ENCODE measurements at regions not wholly inside any gene's neighbourhood (a gene's known extent, or its start where the extent isn't known, plus 50 kb on each side); places are given as distances from the start of the nearest gene placed in this dataset.
A peak's percentile ranks its signal among the peaks of the same experiment; 100 is the strongest.

- Histone ChIP-seq H3K4me3 (ENCODE audit: low read depth in 1 of 3, low read length in 3 of 3) (no peak overlapping the region), H3K9me3 (ENCODE audit: control insufficient read depth in 2 of 2, insufficient read depth in 1 of 2, low read depth in 1 of 2, low read length in 1 of 2) (no peaks in the 10 kb centered on the region), H3K27me3 (ENCODE audit: control insufficient read depth in 3 of 3, insufficient read depth in 3 of 3, low read length in 3 of 3) (no peaks in the 10 kb centered on the region), H3K36me3 (ENCODE audit: control insufficient read depth in 3 of 3, insufficient read depth in 2 of 3, low read depth in 1 of 3, low read length in 3 of 3) (no peaks in the 10 kb centered on the region), H3K27ac (ENCODE audit: low read depth in 1 of 3, low read length in 2 of 3) (no peak overlapping the region), H3K4me1 (ENCODE audit: control insufficient read depth in 3 of 3, insufficient read depth in 2 of 3, low read depth in 1 of 3, low read length in 2 of 3) (no peaks in the 10 kb centered on the region)
- FAIRE-seq (no peak), DNase-seq (no peak)
- WGBS, 3 donors = 76 to 80% (median 78%) methylated on average over 5 of the region's 5 CpGs
Observed at GRCh38 chr6:6906570-6907213, 201.1 kb upstream of the RREB1 start.

- H3K36me3 ChIP-seq (ENCODE audit: control insufficient read depth in 3 of 3, insufficient read depth in 2 of 3, low read depth in 1 of 3, low read length in 3 of 3) = no peaks in the 10 kb centered on the region
- no peak overlapping the region for H3K27ac ChIP-seq (ENCODE audit: low read depth in 1 of 3, low read length in 2 of 3)
- no peaks in the 10 kb centered on the region for H3K9me3 ChIP-seq (ENCODE audit: control insufficient read depth in 2 of 2, insufficient read depth in 1 of 2, low read depth in 1 of 2, low read length in 1 of 2)
- FAIRE-seq (no peak), DNase-seq (no peak)
- no peaks in the 10 kb centered on the region for H3K4me1 ChIP-seq (ENCODE audit: control insufficient read depth in 3 of 3, insufficient read depth in 2 of 3, low read depth in 1 of 3, low read length in 2 of 3)
- no peak overlapping the region for H3K4me3 ChIP-seq (ENCODE audit: low read depth in 1 of 3, low read length in 3 of 3)
- 73 to 83% (median 79%) methylated on average over 4 of the region's 4 CpGs for WGBS, 3 donors
- H3K27me3 ChIP-seq (ENCODE audit: control insufficient read depth in 3 of 3, insufficient read depth in 3 of 3, low read length in 3 of 3) = no peaks in the 10 kb centered on the region
Observed at GRCh38 chr6:6907286-6907685, 200.5 kb upstream of the RREB1 start.

GRCh38 chr6:6908121-6908520 is 199.6 kb upstream of the RREB1 start:
- DNase-seq (no peak), FAIRE-seq (no peak)
- no peaks in the 10 kb centered on the region for H3K27me3 ChIP-seq (ENCODE audit: control insufficient read depth in 3 of 3, insufficient read depth in 3 of 3, low read length in 3 of 3)
- H3K27ac ChIP-seq (ENCODE audit: low read depth in 1 of 3, low read length in 2 of 3) = no peak overlapping the region
- WGBS, 3 donors = 84 to 87% (median 87%) methylated on average over 1 of the region's 1 CpG
- H3K36me3 ChIP-seq (ENCODE audit: control insufficient read depth in 3 of 3, insufficient read depth in 2 of 3, low read depth in 1 of 3, low read length in 3 of 3) = no peaks in the 10 kb centered on the region
- no peaks in the 10 kb centered on the region for H3K9me3 ChIP-seq (ENCODE audit: control insufficient read depth in 2 of 2, insufficient read depth in 1 of 2, low read depth in 1 of 2, low read length in 1 of 2)
- no peaks in the 10 kb centered on the region for H3K4me1 ChIP-seq (ENCODE audit: control insufficient read depth in 3 of 3, insufficient read depth in 2 of 3, low read depth in 1 of 3, low read length in 2 of 3)
- no peak overlapping the region for H3K4me3 ChIP-seq (ENCODE audit: low read depth in 1 of 3, low read length in 3 of 3)

GRCh38 chr6:6909111-6909510 is 198.7 kb upstream of the RREB1 start:
- H3K9me3 ChIP-seq (ENCODE audit: control insufficient read depth in 2 of 2, insufficient read depth in 1 of 2, low read depth in 1 of 2, low read length in 1 of 2) = no peaks in the 10 kb centered on the region
- WGBS, 3 donors = 70 to 81% (median 78%) methylated on average over 9 of the region's 9 CpGs
- H3K4me1 ChIP-seq (ENCODE audit: control insufficient read depth in 3 of 3, insufficient read depth in 2 of 3, low read depth in 1 of 3, low read length in 2 of 3) = no peaks in the 10 kb centered on the region
- no peak overlapping the region for H3K4me3 ChIP-seq (ENCODE audit: low read depth in 1 of 3, low read length in 3 of 3)
- FAIRE-seq = no peak
- H3K27ac ChIP-seq (ENCODE audit: low read depth in 1 of 3, low read length in 2 of 3) = no peak overlapping the region
- H3K27me3 ChIP-seq (ENCODE audit: control insufficient read depth in 3 of 3, insufficient read depth in 3 of 3, low read length in 3 of 3) = no peaks in the 10 kb centered on the region
- DNase-seq = no peak
- H3K36me3 ChIP-seq (ENCODE audit: control insufficient read depth in 3 of 3, insufficient read depth in 2 of 3, low read depth in 1 of 3, low read length in 3 of 3) = no peaks in the 10 kb centered on the region

DNA sequence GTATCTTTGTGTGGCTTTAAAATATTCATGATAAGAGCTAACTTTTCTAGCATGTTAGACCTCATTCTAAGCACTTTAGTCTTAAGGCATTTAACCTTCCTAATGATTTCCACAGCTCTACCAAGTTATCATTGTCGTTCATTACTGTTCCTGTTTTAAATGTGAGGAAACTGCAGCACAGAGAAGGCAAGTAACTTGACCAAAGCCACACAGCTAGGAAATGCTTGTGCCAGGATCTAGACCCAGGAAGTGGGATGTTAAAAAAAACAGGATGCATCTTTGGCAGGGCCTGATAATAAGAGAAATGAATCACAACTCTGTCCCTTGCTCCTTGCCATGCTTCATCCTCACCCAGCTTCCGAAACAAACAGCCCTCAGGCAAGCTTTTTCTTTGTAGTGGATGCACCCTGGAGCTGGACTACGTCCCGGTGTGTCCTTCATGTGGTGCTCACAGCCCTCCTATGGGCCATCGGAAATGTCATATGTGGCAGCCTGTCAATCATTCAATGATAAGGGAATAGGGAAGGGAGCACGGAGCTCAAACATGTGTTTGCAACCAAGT is 196.9 kb upstream of the RREB1 start:
- no peaks in the 10 kb centered on the region for H3K9me3 ChIP-seq (ENCODE audit: control insufficient read depth in 2 of 2, insufficient read depth in 1 of 2, low read depth in 1 of 2, low read length in 1 of 2)
- FAIRE-seq (no peak), DNase-seq (no peak)
- H3K4me1 ChIP-seq (ENCODE audit: control insufficient read depth in 3 of 3, insufficient read depth in 2 of 3, low read depth in 1 of 3, low read length in 2 of 3) = no peaks in the 10 kb centered on the region
- no peak overlapping the region for H3K27ac ChIP-seq (ENCODE audit: low read depth in 1 of 3, low read length in 2 of 3)
- no peaks in the 10 kb centered on the region for H3K27me3 ChIP-seq (ENCODE audit: control insufficient read depth in 3 of 3, insufficient read depth in 3 of 3, low read length in 3 of 3)
- H3K4me3 ChIP-seq (ENCODE audit: low read depth in 1 of 3, low read length in 3 of 3) = no peak overlapping the region
- no peaks in the 10 kb centered on the region for H3K36me3 ChIP-seq (ENCODE audit: control insufficient read depth in 3 of 3, insufficient read depth in 2 of 3, low read depth in 1 of 3, low read length in 3 of 3)
- WGBS, 3 donors = 90 to 93% (median 92%) methylated on average over 6 of the region's 6 CpGs

DNA sequence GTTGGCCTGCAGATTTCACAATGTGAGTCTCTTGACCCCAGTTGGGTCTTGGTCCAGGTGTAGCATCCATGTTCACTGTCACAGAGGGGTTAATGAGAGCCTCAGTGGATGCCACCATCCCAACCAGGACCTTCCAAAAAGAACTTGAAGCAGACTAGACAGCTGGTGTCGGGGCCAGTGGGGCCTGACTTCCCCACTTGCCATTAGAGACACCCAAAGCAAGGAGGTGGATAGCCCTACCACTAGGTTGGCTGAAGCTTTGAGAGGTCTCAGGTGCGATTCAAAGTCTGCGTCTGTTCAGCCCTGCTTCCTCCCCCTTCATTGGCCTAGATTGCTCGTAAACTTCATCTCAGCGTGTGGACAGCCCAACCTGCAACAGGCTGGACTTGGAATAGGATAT is 196.4 kb upstream of the RREB1 start:
- WGBS, 3 donors = 92 to 96% (median 96%) methylated on average over 5 of the region's 5 CpGs

GRCh38 chr6:6912817-6913744 is 194.7 kb upstream of the RREB1 start:
- WGBS, 3 donors = 69 to 89% (median 81%) methylated on average over 11 of the region's 11 CpGs
- Histone ChIP-seq H3K27ac (ENCODE audit: low read depth in 1 of 3, low read length in 2 of 3) (no peak overlapping the region), H3K27me3 (ENCODE audit: control insufficient read depth in 3 of 3, insufficient read depth in 3 of 3, low read length in 3 of 3) (no peaks in the 10 kb centered on the region), H3K4me1 (ENCODE audit: control insufficient read depth in 3 of 3, insufficient read depth in 2 of 3, low read depth in 1 of 3, low read length in 2 of 3) (no peaks in the 10 kb centered on the region), H3K36me3 (ENCODE audit: control insufficient read depth in 3 of 3, insufficient read depth in 2 of 3, low read depth in 1 of 3, low read length in 3 of 3) (no peaks in the 10 kb centered on the region), H3K4me3 (ENCODE audit: low read depth in 1 of 3, low read length in 3 of 3) (no peak overlapping the region), H3K9me3 (ENCODE audit: control insufficient read depth in 2 of 2, insufficient read depth in 1 of 2, low read depth in 1 of 2, low read length in 1 of 2) (no peaks in the 10 kb centered on the region)
- DNase-seq (no peak), FAIRE-seq (no peak)

More for the DNA sequence above, 196.4 kb upstream of the RREB1 start:
- FAIRE-seq = no peak
- H3K4me1 ChIP-seq (ENCODE audit: control insufficient read depth in 3 of 3, insufficient read depth in 2 of 3, low read depth in 1 of 3, low read length in 2 of 3) = no peaks in the 10 kb centered on the region
- H3K9me3 ChIP-seq (ENCODE audit: control insufficient read depth in 2 of 2, insufficient read depth in 1 of 2, low read depth in 1 of 2, low read length in 1 of 2) = no peaks in the 10 kb centered on the region
- no peak overlapping the region for H3K27ac ChIP-seq (ENCODE audit: low read depth in 1 of 3, low read length in 2 of 3)
- no peak overlapping the region for H3K4me3 ChIP-seq (ENCODE audit: low read depth in 1 of 3, low read length in 3 of 3)
- no peaks in the 10 kb centered on the region for H3K36me3 ChIP-seq (ENCODE audit: control insufficient read depth in 3 of 3, insufficient read depth in 2 of 3, low read depth in 1 of 3, low read length in 3 of 3)
- no peak for DNase-seq
- H3K27me3 ChIP-seq (ENCODE audit: control insufficient read depth in 3 of 3, insufficient read depth in 3 of 3, low read length in 3 of 3) = no peaks in the 10 kb centered on the region

DNA sequence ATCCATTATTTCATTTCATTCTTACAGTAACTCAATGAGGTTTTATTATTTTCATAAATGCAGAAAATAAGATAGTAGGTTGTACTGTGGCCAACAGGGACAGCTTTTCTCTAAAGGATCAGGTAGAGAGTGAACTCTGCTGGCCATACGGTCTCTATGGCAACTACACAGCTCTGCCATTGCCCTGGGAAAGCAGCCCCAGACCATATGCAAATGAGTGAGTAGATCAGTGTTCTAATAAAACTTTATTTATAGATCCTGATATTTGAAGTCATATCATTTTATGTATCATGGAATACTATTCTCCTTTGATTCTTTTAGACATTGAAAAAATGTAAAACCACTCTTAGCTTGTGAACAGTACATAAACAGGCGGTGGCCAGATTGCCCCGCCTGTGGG is 192.5 kb upstream of the RREB1 start:
- Histone ChIP-seq H3K36me3 (ENCODE audit: control insufficient read depth in 3 of 3, insufficient read depth in 2 of 3, low read depth in 1 of 3, low read length in 3 of 3) (no peaks in the 10 kb centered on the region), H3K4me1 (ENCODE audit: control insufficient read depth in 3 of 3, insufficient read depth in 2 of 3, low read depth in 1 of 3, low read length in 2 of 3) (no peaks in the 10 kb centered on the region), H3K4me3 (ENCODE audit: low read depth in 1 of 3, low read length in 3 of 3) (peak overlapping the region in 1 of 3 donors; percentile 10), H3K9me3 (ENCODE audit: control insufficient read depth in 2 of 2, insufficient read depth in 1 of 2, low read depth in 1 of 2, low read length in 1 of 2) (no peaks in the 10 kb centered on the region), H3K27ac (ENCODE audit: low read depth in 1 of 3, low read length in 2 of 3) (peak overlapping the region in 1 of 3 donors; percentile 68), H3K27me3 (ENCODE audit: control insufficient read depth in 3 of 3, insufficient read depth in 3 of 3, low read length in 3 of 3) (no peaks in the 10 kb centered on the region)
- 81 to 94% (median 91%) methylated on average over 3 of the region's 3 CpGs for WGBS, 3 donors
- DNase-seq (peak in 1 of 2 donors; percentile 20), FAIRE-seq (no peak)

Measured in small intestine (tissue), 7 donors.